Activated CD8-positive, alpha-beta T cell treated with anti-CD3 and anti-CD28 coated beads for 36 hours (primary cell): ENCODE measurements at regions not wholly inside any gene's neighbourhood (a gene's known extent, or its start where the extent isn't known, plus 50 kb on each side); places are given as distances from the start of the nearest gene placed in this dataset.

Experiments used
- ATAC-seq: fragments of 200-7000 bp; cut with Tn5 transposase; one replicate; pipeline ENCODE4 v1.10.0; 2021; ENCODE audit warnings: mild to moderate bottlenecking, moderate library complexity
- CTCF ChIA-PET: fragments of 350-600 bp; sonication (Branson Sonifier 250); formaldehyde crosslinking; loops from one replicate; lab custom pipeline; 2021; ENCODE audit warnings: antibody characterized with exemption; lab: Charles Lee
- POLR2A ChIA-PET: fragments of 350-600 bp; sonication (Branson Sonifier 250); formaldehyde crosslinking; loops from one replicate; lab custom pipeline; 2021; ENCODE audit warnings: antibody characterized with exemption; lab: Charles Lee
- DNase-seq: peaks from one replicate; pipeline ENCODE4 v3.0.0-alpha.2; 2020
- H3K27ac Mint-ChIP-seq: one replicate; pipeline ENCODE4 v1.8.0; 2021; ENCODE audit warnings: mild to moderate bottlenecking, mixed read lengths
- H3K27me3 Mint-ChIP-seq: one replicate; pipeline ENCODE4 v1.8.0; 2021; ENCODE audit warnings: mixed read lengths
- H3K36me3 Mint-ChIP-seq: one replicate; pipeline ENCODE4 v1.8.0; 2021; ENCODE audit warnings: low read depth, mixed read lengths
- H3K4me1 Mint-ChIP-seq: one replicate; pipeline ENCODE4 v1.8.0; 2021; ENCODE audit warnings: low read depth, mixed read lengths
- H3K4me3 Mint-ChIP-seq: one replicate; pipeline ENCODE4 v1.8.0; 2021; ENCODE audit warnings: mild to moderate bottlenecking, moderate library complexity, mixed read lengths
- H3K9me3 Mint-ChIP-seq: one replicate; pipeline ENCODE4 v1.8.0; 2021; ENCODE audit warnings: mixed read lengths
- CTCF ChIP-seq: fragments of 200-600 bp; IDR thresholded peaks from one replicate; pipeline ENCODE4 v1.8.0; 2022; ENCODE audit warnings: antibody characterized with exemption, mild to moderate bottlenecking
- intact Hi-C: fragments of 100-400 bp; cut with micrococcal nuclease; formaldehyde crosslinking; loops from one replicate; pipeline ENCODE4 v1.10.0; 2022

- Mint-ChIP-seq H3K36me3 (no peaks in the 10 kb centered on the region), H3K27me3 (peaks cover 17% of the 10 kb centered on the region), H3K4me1 (no peaks in the 10 kb centered on the region), H3K27ac (no peak overlapping the region), H3K9me3 (peaks cover 16% of the 10 kb centered on the region), H3K4me3 (no peak overlapping the region)
- ChIA-PET CTCF (no interaction called here), POLR2A (no interaction called here)
- DNase-seq, result no peak
- intact Hi-C loops, result no loop called here
- no peak for ATAC-seq
- no peak for TF ChIP-seq CTCF
Measured at GRCh38 chr5:174970502-174970901, 246.1 kb downstream of the MSX2 start.

GRCh38 chr5:174953871-174954270, 229.5 kb downstream of the MSX2 start:
- ChIA-PET CTCF (no interaction called here), POLR2A (interaction anchor here (0.6 kb wide), 1 partner anchor 33 kb away, joined by 3 read pairs; no protein-coding TSS in a partner anchor)
- Mint-ChIP-seq H3K9me3 (no peaks in the 10 kb centered on the region), H3K4me1 (no peaks in the 10 kb centered on the region), H3K4me3 (no peak overlapping the region), H3K27ac (no peak overlapping the region), H3K36me3 (no peaks in the 10 kb centered on the region), H3K27me3 (peaks cover 8% of the 10 kb centered on the region)
- no peak for TF ChIP-seq CTCF
- intact Hi-C loops, result loop anchor here (5.0 kb wide), 1 partner anchor 488 kb away; the partner anchor contains the start of gene DRD1
- DNase-seq, result no peak
- no peak for ATAC-seq

GRCh38 chr5:174951151-174951780, 226.9 kb downstream of the MSX2 start:
- intact Hi-C loops, result loop anchor here (5.0 kb wide), 1 partner anchor 491 kb away; the partner anchor contains the start of gene DRD1
- Mint-ChIP-seq H3K27me3 (peaks cover 8% of the 10 kb centered on the region), H3K9me3 (no peaks in the 10 kb centered on the region), H3K4me1 (no peaks in the 10 kb centered on the region), H3K27ac (no peak overlapping the region), H3K4me3 (no peak overlapping the region), H3K36me3 (no peaks in the 10 kb centered on the region)
- TF ChIP-seq CTCF, result peak; percentile 80
- peak; percentile 57 for DNase-seq
- peak; percentile 76 for ATAC-seq
- ChIA-PET POLR2A (no interaction called here), CTCF (interaction anchor here (0.7 to 2.7 kb wide), 7 partner anchors 9 to 513 kb away, joined by 3 to 14 read pairs (median 3); partner anchors contain the start of gene DRD1)

- ATAC-seq, result no peak
- intact Hi-C loops, result no loop called here
- CTCF ChIA-PET, result interaction anchor here (1.7 kb wide), 1 partner anchor 497 kb away, joined by 5 read pairs; the partner anchor contains the start of gene DRD1
Measured at GRCh38 chr5:174947548-174947947, 223.2 kb downstream of the MSX2 start.

More at GRCh38 chr5:174947548-174947947, 223.2 kb downstream of the MSX2 start:
- no peak for DNase-seq
- H3K4me1 Mint-ChIP-seq, result no peaks in the 10 kb centered on the region
- no peak overlapping the region for H3K4me3 Mint-ChIP-seq
- TF ChIP-seq CTCF, result no peak
- H3K9me3 Mint-ChIP-seq, result no peaks in the 10 kb centered on the region
- no peaks in the 10 kb centered on the region for H3K36me3 Mint-ChIP-seq
- H3K27me3 Mint-ChIP-seq, result peaks cover 15% of the 10 kb centered on the region
- H3K27ac Mint-ChIP-seq, result no peak overlapping the region
- POLR2A ChIA-PET, result no interaction called here
